NT2/D1 (cell line): ENCODE measurements at regions not wholly inside any gene's neighbourhood (a gene's known extent, or its start where the extent isn't known, plus 50 kb on each side); places are given as distances from the start of the nearest gene placed in this dataset.

Experiments
- SUZ12 ChIP-seq: IDR thresholded peaks from 2 replicates; pipeline ENCODE4 v1.6.1; 2011; ENCODE audit not compliant: insufficient read length, insufficient read depth; ENCODE audit errors: extremely low read depth
- YY1 ChIP-seq: IDR thresholded peaks from 2 replicates; pipeline ENCODE4 v1.6.1; 2011; ENCODE audit not compliant: insufficient read length, insufficient read depth
- ZNF274 ChIP-seq: IDR thresholded peaks from 2 replicates; pipeline ENCODE4 v1.6.1; 2011; ENCODE audit warnings: mild to moderate bottlenecking, low read depth, low read length

DNA sequence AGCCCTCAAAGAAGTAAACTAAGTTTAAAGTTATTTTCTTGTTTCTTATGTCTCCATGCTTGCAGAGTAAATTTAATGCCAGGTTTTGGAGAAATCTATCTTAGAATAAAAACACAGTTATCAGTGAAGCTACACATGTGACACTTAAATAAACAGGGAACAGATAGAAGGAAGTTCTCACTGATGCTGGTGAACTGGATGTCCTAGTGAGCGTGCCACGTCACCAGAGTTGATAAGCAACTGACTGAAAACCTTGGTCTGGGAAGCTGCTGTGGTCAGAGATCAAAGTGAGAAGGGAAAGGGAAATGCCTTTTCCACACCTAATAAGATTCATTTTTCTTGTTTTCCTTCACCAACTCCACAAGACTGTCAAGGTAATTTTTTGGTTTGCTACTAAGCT is 74.8 kb upstream of the PCED1B start:
- no peak for TF ChIP-seq SUZ12
- no peak for TF ChIP-seq YY1
- TF ChIP-seq ZNF274 = no peak
